ENCODE measurements at regions not wholly inside any gene's neighbourhood (a gene's known extent, or its start where the extent isn't known, plus 50 kb on each side); places are given as distances from the start of the nearest gene placed in this dataset.

GRCh38 chr7:17489961-17490360 lies 191.5 kb downstream of the AHR start:
- no peak for TF ChIP-seq CTCF (IDR thresholded peaks at IDR 0.05; ENCODE audit: low read depth, low read length)
- TF ChIP-seq, protein P1, sequence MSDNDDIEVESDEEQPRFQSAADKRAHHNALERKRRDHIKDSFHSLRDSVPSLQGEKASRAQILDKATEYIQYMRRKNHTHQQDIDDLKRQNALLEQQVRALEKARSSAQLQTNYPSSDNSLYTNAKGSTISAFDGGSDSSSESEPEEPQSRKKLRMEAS (IDR thresholded peaks at IDR 0.05; ENCODE audit: low read depth, low read length) = no peak
- TF ChIP-seq MYC (IDR thresholded peaks at IDR 0.05; ENCODE audit: low read depth, low read length) = no peak

All from NB4 (cell line).